H54 (cell line): ENCODE measurements at regions not wholly inside any gene's neighbourhood (a gene's known extent, or its start where the extent isn't known, plus 50 kb on each side); places are given as distances from the start of the nearest gene placed in this dataset.

Experiments used
- DNase-seq: peaks from one replicate; pipeline ENCODE4 v3.0.0; 2011; ENCODE audit warnings: low spot score, mixed read lengths; ENCODE audit not compliant: insufficient read length
- FAIRE-seq: peaks from 3 replicates; lab custom pipeline; 2011; peaks lifted over from hg19 to GRCh38; lab: Jason Lieb, UNC
- POLR2A ChIP-seq: IDR thresholded peaks from 2 replicates; pipeline ENCODE4 v1.6.1; 2011; ENCODE audit warnings: low read depth, mild to moderate bottlenecking, low read length

DNA sequence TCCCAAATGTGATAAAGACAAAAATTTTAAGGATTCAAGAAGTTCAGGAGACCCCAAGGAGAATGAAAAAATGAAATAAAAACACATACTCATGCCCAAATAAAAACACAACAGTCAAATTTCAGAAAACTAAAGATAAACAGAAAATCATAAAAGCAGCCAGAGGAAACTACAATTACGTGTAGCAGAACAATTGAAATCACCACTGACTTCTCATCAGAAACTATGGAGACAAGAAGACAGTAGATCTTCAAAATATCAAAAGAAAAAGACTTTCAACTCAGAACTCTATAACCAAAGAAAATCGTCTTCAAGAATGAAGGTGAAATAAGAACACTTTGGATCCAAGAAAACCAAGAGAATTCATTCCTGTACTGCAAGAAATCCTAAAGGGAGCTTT, 54.9 kb downstream of the DIO3 start:
- no peak for FAIRE-seq
- no peak for DNase-seq
- no peak for TF ChIP-seq POLR2A

GRCh38 chr14:101619484-101619883, 58.2 kb downstream of the DIO3 start:
- TF ChIP-seq POLR2A = no peak
- DNase-seq (no peak), FAIRE-seq (no peak)

- FAIRE-seq = no peak
- no peak for TF ChIP-seq POLR2A
- DNase-seq = no peak
Measured at GRCh38 chr14:101620031-101620788, 58.9 kb downstream of the DIO3 start.

- no peak for DNase-seq
- no peak for TF ChIP-seq POLR2A
- FAIRE-seq = no peak
Measured at GRCh38 chr14:101620821-101621785, 59.8 kb downstream of the DIO3 start.

DNA sequence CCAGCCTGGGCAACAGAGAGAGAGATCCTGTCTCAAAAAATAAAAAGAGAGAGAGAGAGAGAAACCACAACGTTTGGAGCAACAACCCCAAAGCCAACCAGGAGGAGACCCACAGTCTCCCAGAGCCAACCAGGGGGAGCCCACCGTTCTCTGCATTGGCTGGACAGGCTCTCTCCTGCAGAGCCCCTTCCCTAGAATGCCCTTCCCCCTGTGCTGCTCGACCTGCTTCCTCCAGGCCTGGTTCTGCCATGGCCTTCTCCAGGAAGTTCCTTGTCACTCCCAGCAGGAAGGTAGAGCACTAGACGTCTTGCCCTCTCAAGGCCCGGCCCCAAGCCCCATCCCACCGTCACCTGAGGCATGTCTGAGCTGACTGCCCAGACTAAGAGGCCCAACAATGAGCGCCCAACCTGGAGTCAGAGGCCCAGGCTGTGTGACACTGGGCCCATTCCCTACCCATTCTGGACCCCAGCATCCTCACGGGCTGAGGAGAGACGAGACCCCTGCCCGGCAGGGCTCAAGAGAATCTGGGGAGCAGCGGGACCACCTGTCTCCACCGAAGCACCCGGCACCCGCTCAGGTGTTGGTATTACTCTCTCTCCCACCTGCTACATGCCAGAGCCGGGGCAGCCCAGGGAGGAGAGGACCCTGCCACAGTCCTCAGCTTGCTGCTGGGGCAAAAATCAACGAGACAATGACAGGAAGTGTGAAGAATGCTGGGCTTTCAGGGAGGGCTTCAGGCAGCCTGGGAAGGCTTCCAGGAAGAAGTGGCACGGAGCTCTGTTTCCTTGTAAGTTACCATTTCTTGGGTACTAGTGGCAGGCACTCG, 61.2 kb downstream of the DIO3 start:
- no peak for FAIRE-seq
- TF ChIP-seq POLR2A = no peak
- DNase-seq = no peak

DNA sequence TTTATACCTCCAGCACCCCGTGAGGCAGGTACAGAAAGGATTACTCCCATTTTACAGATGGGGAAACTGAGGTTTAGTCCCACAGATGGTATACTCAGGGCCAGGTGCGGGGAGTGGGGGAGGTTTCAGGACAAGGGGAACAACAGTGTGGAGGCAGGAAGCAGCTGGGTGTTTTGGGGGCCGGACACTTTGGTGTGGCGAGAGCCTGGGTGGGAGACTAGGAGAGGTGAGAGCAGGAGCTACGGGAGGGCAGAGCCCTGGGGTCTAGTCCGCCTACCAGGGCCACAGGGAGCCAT, 61.7 kb downstream of the DIO3 start:
- FAIRE-seq (no peak), DNase-seq (no peak)
- TF ChIP-seq POLR2A = no peak

DNA sequence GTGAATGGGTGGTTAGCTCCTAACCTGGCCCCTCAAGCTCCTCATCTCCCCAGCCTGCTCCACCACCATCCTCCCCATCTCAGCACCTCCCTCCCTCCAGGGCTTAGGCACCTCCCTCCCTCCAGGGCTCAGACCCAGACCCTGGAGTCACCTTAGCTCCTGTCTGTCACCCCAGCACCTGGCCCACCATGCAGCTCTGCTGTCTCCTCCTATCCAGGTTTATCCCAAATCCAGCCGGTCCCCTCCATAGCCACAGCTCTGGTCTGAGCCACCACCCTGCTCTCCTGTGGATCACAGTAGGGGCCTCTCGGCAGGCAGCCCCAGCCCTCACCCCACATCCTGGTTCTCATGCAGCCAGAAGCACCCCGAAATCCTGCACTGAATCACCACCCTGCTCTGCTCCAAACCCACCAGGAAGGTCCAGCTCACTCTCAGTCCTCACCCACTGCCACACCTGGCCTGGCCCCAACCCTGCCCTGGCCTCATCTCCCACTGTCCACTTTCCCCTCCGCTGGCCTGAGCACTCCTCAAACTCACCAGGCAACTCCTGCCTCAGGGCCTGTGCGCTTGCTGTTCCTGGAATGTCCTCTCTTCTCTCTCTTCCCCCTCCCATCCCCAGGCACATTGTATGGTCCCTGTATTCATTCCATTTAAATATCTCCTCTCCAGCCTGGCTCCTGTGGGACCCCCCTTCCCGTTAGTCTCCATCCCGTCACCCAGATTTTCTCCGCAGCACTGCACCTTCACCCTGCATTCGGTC, 62.6 kb downstream of the DIO3 start:
- no peak for DNase-seq
- FAIRE-seq = no peak
- no peak for TF ChIP-seq POLR2A

DNA sequence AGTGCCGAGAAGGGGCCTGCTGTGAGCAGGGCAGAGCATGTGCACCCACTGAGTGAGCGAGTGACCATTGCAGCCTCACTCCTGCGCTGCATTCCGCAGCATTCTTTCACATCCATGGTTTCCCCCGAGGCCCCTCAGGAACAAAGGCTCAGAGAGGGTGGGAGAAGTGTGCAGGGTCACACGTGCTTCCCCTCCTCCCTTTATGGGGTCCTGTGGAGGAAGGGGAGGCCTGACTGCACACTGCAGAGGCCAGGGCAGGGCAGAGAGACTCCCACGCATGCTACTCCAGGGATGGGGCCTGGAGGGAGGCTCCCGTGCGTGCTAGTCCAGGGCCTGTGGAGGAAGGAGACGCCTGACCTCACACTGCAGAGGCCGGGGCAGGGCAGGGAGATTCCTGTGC, 63.2 kb downstream of the DIO3 start:
- DNase-seq (no peak), FAIRE-seq (no peak)
- no peak for TF ChIP-seq POLR2A

DNA sequence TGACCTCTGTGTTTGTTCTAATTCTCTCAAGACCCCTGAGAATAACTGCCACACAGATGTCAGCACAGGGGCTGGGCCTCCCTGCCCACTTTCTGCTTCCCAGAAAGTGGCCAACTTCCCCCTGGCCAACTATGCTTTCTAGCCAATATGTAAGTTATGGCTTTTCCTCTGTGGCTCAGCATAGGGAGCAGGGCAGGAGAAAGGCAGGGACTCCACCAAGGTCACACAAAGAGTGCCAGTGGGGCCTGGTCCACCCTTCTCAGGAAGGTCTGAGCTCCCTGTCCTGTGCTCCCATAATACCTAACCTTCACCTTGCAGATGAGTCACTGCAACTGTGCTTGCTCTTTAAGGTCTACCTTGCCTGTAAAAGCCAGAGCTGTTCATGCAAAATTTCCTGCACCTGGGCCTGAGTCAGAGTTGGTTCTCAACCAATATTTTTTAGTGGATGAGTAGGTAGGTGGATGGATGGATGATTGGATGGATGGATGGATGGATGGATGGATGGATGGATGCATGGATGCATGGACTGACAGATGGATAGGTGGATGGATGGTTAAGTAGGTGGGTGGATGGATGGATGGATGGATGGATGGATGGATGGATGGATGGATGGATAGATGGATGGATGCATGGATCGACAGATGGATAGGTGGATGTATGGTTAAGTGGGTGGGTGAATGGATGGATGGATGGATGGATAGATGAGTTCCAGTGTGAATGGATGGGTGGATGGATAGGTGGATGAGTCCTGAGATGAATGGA, 64.2 kb downstream of the DIO3 start:
- FAIRE-seq (no peak), DNase-seq (no peak)
- TF ChIP-seq POLR2A = no peak

DNA sequence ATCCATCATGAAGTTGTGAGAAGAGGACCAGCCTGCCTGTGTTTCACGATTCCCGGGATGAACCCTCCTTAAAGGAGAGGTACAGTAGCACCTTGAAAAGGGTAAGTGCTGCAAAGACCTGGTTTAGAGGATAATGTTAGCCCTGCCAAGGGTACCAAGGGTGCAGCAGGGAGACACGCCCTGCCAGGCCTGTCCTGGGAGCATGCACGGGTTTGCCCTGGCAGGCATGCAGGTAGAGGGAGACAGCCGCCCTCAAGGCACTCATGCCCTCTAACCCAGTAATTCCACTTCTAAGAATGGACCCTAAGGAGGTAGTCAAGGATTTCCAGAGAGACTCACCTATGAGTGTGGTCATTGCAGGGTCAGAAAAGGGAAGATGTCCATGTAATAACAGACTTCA, 65.0 kb downstream of the DIO3 start:
- DNase-seq (no peak), FAIRE-seq (no peak)
- TF ChIP-seq POLR2A = no peak

DNA sequence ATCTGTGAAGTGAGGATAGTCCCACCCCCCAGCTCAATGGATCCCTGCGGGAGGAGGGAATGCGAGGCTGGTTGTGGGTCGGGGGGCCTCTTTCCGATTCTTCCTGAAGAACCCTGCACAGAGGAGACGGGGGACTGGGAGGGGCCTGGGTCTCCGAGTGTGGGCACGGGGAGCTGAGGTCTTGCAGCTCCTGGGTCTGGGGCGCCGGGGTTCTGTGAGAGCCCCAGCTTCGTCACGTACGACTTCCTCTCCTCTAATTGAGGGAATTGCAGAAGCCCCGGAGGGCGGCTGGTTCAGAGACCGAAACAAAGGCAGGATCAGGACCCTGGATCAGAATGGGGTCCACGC, 66.6 kb downstream of the DIO3 start:
- no peak for FAIRE-seq
- no peak for TF ChIP-seq POLR2A

DNA sequence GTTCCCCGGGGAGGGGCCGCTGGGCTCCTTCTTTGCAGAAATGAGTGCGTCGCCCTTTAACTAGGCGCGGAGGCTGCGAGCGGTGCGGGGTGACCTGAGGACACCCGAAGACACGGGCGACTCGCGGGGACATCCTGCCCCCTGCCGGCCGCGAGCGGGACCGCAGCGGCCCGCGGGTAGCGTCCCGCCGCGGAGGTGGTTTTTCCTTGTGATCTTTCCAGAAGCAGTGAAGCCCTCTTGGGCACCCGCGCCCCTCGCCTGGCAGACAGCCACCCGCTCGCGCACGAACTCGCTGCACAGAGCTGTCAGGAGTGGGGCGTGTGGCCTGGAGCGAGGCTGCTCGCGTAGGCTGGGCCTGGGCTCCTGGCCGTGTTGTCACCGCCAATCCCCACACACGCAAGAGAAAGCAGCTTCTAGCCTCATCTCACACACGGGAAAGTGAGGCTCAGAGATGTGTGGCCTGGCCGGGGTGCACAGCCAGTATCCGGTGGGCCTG, 67.2 kb downstream of the DIO3 start:
- DNase-seq (peak; percentile 90), FAIRE-seq (no peak)
- TF ChIP-seq POLR2A = no peak

More for the DNA sequence above, 66.6 kb downstream of the DIO3 start:
- no peak for DNase-seq
